Kidney glomerular epithelial cell (primary cell): ENCODE measurements at regions not wholly inside any gene's neighbourhood (a gene's known extent, or its start where the extent isn't known, plus 50 kb on each side); places are given as distances from the start of the nearest gene placed in this dataset.

Experiments used
- DNase-seq: peaks from one replicate; lab custom pipeline; 2025; lab: John Stamatoyannopoulos, UW

DNA sequence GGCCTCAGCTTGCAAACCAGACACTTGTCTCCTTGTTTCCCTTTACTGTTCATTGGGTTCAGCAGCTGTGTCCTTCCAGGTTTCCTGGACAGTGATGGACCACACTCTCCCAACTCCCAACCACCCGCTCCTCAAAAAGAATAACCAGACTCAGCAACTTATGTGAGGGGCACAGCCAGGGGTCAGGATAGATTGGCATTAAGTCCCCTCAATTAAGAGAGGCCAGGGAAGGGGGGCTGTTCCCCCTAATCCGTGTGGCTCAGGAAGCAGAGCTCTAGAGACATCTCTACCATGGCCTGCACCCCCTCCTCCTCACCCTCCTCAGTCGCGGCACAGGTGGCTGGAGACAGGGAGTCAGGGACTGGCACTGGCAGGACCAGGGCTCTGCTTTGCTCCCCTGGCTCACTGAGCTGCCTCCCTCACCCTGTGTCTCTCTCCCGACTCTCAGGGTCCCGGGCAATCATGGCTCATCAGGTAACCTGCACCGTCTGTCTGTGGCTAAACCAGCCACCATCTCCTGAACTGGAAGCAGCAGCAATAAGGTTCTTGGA lies 111.7 kb downstream of the ZNF280B start:
- DNase-seq = no peak

DNA sequence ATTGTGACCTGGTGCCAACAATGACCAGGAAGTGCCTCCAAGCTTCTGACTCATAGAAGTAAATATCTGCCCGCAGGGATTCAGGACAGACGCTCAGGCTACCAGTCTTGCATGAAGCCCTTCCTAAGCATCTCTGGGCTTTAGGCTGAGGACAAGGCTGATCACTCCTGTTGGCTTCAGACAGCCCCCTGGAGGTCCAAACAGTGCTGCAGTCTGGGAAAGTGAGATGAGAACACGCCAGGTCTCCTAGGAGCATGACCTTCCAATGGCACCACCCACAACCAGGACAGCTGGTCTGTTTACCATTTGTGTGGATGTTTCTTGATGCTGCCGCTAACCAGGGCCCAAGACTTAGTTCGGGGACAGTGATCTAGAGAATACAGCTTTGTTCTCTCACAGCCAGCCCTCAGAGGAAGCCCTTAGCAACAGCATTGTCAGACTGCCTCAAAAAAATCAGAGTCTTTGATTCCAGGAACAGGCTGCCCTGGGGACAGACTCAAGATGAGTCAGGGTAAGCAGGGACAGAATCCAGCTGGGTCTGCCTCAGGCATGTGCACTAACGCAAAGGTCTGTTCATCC lies 111.2 kb downstream of the ZNF280B start:
- DNase-seq = peak; percentile 41

DNA sequence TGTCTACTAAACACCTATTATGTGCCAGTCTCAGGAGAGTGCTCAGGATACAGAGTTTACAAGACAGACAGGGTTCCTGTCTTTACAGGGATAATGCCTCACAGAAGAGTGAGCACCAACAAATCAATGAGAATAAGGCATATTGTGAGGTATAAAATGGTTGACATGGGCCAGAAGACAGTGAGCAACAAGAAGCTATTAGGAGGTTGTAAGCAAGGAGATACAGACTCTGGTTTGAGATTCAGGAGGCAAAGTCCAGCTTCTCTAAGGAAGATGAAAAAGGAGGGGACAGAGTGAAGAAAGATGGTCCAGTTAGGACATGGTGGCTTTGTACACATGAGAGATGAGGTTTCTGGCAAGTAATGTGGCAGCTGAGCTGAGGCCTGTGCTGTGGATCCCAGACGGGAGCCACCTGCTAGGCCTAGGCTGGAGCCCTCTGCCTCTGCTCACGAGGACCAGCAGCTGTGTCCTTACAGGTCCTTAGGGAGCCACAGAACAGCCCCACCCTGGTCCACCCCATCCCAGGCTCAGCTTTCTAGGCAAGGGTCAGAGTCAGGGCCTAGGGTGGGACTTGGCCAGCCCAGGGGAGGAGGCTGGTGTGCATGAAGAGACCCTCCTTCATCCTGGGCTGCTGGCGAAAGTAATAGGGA lies 110.5 kb downstream of the ZNF280B start:
- no peak for DNase-seq

DNA sequence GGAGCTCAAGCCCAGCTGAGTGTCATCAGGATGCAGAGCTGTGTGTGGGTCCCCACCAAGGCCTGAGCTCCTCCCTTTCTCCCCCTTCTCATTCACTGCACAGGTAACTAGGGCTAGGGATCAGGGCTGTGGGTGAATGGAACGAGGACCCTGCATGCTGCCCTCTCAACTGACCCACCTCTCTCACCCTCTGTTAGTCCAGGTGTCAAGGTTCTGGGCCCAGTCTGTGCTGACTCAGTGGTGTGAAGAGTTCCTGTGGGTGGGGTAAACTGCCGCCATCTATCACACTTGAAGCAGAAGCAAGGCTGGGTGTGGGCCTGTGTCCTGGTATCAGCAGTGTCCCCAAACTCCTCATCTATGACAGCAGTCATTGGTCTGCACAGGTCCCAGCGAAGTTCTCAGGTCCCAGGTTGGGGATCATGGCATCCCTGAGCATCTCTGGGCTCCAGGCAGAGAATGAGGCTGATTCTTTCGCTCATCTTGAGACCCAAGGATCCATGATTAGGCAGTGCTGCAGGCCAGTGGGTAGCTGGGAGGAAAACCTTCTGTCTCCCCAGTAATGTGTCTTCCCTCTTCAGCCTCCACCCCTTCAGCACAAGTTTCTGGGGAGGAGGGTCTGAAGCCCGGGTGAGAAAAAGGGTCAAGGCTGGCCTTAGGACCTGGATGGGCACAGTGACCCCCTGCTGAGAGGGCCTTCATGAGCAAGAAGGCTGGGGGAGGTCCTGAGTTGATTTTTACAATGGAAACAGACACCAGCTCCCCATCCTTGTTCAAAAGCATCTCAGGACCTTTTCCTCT lies 109.8 kb downstream of the ZNF280B start:
- DNase-seq = no peak

DNA sequence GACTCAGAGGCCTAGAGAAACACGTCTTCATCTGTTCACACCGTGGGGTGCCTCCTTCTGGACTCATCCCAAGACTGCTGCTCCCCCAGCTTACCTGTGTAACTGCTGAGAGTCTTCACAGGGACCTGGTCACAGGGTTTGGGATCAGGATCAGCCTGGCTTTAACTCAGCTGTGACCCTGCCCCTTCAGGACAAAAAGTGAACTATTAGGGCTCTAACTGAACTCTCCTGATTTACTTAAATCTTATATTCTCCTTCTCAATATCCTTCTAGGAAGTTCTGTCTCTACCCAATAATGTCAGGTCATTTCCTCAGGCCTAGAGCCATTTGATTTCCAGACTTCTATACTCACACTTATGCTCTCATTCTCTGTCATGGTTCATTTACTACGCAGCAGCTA lies 108.4 kb downstream of the ZNF280B start:
- no peak for DNase-seq

DNA sequence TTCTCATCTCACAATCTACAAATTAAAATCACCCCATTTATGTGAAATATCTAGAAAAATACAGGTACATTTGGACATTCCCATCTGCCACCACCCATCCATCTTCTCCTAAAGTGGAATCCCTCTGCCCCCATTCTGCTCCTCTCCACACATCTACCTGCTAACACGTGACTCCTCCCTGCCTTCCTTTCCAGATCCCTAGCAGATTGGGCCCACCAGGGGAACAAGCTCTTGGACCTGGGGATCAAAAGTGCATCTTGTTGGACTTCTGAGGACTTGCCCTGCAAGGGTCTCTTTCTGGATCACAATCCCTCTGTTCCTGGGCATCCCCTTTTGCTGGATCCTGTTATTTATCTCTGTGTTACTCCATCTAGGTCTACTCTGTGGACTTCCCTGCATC lies 107.6 kb downstream of the ZNF280B start:
- DNase-seq = no peak

DNA sequence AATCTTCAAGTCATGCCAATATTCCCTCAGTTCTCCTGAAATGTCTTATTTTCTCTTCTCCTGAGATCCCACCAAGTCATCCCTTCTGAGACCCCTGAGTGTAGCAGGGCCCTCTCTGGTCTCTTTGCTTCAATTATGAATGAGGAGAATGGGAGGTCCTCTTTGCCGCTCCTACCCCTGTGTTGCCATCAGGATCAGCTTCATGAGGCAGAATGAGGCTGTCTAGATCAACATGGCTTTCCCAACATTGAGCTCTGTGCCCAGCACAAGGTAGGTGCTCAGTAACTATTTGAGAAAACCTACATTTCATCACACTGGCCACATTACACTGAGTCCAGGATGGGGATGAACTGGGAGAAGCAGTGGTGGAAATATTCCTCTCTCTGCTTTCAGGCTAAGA lies 107.2 kb downstream of the ZNF280B start:
- no peak for DNase-seq

DNA sequence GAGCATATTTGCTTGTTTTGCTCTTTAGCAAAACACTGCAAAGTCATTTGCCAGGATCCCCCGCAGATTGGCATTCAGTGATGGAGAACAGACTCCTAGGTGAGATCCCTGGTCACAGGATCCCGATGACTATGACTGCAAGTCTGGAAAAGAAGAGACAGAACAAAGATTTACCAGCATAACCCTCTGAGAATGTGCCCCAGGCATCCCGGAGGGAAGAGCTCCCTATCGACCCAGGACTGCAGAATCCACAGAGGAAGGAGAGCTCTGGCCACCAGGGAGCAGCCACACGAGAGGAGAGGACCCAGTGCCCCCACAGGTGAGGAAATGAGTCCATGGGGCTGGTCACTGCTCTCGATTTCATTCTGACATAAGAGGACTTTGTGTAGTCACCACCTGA lies 105.2 kb downstream of the ZNF280B start:
- DNase-seq = no peak

DNA sequence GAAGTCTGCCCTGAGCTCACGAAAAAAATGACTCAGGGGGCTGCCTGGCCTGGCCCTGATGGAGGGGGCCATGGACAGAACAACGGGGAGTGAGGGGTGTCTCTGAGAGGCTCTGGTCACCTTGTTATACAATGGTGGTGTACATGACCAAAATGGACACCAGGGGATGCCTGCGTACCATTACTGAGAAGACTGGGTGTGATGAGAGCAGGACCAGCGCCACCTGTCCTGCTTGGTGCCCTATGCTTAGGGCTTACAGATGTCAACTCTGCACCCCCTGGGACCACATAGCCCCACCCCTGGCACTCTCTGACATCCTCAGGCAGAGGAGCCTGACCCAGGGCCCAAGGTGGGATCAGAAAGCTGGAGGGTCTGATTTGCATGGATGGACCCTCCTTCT lies 104.8 kb downstream of the ZNF280B start:
- DNase-seq = no peak

DNA sequence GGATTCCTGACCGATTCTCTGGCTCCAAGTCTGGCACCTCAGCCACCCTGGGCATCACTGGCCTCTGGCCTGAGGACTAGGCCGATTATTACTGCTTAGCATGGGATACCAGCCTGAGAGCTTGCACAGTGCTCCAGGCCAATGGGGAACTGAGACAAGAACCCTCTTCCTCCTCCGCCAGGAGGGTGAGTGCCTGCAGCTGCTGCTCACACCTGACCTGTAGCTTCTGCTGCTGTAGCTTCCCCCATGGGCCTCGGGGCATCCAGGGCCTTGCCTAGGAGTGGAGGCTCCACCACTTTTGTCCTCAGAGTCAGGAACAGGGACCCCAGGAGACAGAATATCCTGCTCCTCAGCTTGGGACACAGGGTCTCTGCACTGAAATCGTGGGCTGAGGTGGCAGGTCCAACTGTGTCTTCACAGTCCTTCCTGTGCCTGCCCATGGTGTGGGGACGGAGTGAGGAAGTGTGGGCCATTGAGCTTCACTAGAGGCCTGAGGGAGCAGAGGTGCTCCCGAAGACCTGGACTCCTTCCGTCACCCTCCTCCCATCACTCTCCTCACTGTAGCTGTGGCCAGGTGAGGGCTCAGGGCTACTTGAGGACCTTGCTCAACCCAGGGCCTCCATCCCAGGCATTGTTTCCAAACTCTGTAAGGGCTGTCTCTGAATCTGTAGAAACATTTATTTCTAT lies 103.8 kb downstream of the ZNF280B start:
- no peak for DNase-seq

DNA sequence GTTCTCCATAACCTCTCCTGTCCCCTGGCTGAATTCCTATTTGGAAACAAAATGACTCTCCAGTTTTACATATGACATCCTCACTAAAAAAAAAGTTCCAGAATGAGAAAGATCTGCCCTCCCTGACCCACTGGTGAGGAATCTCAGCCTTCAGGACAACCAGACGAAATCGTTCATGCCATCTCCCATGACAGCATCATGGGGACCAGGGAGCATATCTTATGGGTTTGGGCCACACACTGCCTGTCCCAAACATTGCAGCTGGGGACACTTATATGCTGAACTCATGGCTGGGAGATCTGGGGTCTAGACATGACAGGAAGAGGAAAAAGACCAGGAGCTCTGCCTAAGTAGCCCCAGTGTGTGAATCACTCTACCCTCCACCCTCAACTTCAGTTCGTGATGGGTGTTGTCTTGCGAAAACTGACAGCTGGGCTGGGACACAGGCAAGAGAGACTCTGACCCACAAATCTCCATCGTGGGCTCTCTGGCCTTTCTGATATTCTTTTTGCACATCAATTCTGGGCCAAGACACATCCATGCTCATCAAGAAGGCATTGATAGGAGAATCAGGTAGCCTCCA lies 102.0 kb downstream of the ZNF280B start:
- DNase-seq = no peak

DNA sequence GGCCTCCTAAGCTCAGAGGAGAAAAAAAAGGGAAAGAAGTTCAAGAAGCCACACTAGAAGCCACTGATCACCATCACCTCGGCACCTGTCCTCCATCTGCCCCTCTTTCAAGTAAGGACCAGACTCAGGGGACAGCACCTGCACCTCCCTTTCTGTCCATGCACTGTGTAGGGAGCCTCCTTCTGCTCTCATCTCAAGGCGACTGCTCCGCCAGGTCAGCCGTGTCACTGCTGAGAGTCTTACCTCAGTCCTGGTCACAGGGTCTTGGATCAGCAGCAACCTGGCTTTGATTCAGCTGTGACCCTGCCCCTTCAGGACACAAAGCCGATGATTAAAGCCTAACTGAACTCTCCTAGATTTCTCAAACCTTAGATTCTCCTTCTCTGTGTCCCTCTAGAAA lies 101.5 kb downstream of the ZNF280B start:
- no peak for DNase-seq

DNA sequence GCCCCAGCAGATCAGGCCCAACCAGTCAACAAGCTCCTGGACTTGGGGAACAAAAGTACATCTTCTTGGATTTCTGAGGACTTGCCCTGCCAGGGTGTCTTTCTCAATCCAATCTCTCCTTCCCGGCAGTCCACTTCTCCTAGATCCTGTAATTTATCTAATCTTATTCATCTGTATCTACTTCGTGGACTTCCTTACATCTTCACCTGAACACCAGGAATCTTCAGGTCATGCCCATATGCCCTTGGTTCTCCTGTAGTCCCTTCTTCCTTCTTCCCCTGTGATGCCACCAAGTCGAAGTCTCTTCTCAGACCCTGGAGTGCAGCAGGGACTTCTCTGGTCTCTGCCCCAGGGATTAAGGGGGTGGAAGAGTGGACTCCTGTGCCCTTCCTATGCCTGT lies 100.3 kb downstream of the ZNF280B start:
- no peak for DNase-seq

DNA sequence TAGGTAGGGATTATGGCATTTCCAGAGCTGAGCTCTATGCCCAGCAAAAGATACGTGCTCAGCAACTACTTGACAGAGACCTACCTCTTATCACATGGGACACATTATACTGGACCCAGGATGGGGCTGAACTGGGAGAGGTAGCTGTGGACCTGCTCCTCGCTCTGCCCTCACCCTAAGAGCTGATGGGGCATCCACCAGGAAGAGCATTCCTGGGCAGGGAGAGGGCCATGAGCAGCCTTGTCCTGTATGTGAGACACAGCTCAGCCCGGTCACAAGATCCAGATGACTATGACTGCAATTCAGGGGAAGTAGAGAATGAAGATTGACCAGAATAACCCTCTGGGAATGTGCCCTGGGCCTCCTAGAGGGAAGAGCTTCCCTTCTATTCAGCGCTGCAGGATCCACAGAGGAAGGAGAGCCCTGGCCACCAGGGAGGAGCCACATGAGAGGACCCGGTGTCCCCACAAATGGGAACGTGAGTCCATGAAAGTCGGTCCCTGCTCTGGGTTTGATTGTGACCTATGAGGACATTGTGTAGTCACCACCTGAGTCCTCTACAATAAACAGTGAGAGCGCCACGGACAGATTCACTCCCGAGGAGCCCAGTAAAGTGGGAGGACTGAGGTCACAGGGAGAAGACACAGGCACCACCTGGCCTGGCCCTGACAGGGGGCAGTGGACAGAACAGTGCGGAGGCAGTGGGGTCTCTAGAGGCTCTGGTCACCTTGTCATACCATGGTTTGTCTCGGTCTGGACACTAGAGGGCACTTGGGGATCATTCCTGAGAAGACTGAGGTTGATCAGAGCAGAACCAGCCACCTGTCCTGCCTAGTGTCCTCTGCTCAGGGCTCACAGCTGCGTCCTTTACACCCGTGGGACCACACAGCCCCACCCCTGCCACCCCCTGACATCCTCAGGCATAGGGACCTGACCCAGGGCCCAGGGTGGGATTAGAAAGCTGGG lies 99.5 kb downstream of the ZNF280B start:
- DNase-seq = peak; percentile 9

DNA sequence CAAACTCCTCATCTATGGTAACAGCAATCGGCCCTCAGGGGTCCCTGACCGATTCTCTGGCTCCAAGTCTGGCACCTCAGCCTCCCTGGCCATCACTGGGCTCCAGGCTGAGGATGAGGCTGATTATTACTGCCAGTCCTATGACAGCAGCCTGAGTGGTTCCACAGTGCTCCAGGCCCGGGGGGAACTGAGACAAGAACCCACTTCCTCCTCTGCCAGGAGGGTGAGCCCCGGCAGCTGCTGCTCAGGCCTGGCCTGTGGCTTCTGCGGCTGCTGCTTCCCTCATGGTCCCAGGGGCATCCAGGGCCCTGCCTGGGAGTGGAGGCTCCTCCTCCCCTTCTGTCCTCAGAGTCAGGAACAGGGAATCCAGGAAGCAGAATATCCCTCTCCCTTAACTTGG lies 98.4 kb downstream of the ZNF280B start:
- no peak for DNase-seq

DNA sequence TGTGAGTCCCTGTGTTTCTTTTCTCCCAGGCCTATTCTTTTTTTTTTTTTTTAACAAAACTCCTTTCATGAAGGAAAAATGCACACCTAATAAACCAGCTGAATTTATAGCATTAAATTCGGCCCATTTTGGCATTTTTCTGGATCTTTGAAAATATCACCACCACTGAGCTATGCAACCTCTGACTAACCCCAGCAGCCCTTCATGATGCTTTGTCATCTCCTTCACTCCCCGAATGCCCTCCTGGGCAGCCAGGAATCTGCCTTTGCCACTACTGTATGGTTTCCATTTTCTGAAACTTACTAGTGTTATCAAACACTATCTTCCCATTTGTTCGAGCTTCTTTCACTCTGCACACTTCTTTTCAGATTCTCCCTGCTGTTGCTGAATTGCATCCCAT lies 97.9 kb downstream of the ZNF280B start:
- DNase-seq = no peak

DNA sequence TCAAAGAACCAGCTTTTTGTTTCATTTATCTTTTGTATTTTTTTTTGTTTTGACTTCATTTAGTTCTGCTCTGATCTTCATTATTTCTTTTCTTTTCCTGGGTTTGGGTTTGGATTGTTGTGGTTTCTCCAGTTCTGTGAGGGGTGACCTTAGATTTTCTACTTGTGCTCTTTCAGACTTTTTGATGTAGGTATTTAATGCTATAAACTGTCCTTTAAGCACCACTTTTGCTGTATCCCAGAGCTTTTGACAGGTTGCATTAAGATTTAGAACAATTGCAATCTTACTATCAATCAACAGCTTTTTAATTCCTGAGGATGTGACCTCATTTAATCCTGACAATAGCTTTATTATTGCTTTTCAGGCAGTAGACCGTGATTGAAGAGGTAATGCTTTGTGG lies 94.3 kb downstream of the ZNF280B start:
- DNase-seq = no peak

DNA sequence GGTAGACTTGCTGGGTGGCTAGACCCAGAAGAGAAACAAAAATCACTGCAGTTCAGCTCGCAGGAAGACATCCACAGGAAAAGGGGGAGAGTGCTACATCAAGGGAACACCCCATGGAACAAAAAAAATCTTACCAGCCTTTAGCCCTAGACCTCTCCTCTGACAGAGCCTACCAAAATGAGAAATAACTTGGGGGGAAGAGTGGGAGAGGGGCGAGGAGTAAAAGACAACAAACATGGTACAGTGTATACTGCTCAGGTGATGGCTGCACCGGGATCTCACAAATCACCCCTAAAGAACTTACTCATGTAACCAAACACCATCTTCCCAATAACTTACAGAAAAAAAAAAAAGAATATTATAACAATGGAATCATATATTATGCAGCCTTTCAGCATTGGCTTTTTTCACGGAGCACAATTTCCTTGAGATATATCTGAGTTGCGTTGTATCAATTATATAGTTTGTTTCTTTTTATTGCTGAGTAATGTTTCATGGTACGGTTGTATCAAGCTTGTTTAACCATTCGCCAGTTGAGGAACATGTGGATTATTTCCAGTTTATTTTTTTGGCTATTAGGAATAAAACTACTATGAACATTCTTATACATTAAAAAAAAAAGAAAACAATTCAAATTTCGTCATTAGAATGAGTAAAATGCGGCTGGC lies 90.9 kb downstream of the ZNF280B start:
- no peak for DNase-seq

DNA sequence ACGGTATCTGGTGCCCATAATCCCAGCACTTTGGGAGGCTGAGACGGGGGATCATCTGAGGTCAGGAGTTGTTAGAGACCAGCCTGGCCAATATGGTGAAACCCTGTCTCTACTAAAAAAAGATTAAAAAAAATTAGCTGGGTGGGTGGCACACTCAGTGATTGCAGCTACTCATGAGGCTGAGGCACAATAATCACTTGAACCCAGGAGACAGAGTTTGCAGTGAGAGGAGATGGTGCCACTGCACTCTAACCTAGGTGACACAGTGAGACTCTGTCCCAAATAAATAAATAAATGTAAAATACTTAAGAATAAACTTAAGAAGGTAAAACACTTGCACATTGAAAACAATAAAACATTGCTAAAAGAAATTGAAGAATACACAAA lies 90.4 kb downstream of the ZNF280B start:
- DNase-seq = no peak

DNA sequence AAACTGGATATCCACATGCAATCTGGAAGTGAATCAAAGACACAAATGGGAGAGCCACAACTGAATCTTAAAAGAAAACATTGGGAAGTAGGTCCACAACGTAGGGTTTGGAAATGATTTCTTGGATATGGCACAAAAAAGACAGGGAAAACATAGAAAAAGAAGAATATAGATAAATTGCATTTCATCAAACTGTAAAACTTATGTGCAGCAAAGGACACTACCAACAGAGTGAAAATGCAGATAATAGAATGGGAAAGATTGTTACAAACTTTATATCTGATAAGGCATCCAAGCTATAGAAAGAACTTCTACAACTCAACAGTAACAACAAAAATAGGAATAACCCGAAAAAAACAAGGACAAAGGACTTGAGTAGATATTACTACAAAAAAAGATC lies 89.6 kb downstream of the ZNF280B start:
- no peak for DNase-seq

DNA sequence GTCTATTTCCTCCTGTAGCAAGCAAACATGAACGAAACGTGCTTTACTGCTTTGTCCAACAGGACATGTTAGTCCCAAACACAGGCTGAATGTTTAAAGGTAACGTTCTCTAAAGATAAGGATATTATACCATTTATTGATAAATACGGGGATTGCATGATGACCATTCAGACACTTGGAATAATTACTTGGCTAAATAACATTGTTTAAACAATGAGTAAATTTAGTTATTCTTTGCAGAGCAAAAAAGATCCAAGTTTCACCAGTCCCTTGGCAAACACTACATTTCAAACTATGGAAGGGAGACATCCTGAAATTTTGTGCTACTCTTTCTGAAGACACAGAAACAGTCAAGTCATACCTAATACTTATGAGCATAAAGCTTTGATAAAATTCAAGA lies 88.0 kb downstream of the ZNF280B start:
- DNase-seq = no peak
